ENCODE measurements at regions not wholly inside any gene's neighbourhood (a gene's known extent, or its start where the extent isn't known, plus 50 kb on each side); places are given as distances from the start of the nearest gene placed in this dataset.

DNA sequence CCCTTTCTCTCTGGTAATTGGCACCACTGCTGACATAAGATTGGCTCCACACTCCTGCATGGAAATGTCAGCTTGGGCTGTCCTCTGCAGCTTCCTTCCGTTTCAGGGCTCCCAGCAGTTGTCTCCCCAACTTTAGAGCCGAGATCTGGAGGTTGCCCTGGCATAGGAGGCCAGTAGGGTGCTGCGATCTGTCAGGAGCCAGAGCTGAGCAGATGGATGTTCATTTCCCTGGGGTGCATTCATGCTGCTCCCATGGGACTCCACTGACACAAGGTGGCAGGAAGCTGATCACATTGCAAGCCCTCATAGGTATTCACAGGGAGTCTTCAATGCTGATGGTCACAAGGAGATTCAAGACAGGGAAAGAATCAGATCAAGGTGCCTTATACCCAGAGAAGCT is 116.6 kb upstream of the RAI2 start:
- TF ChIP-seq, protein P1, sequence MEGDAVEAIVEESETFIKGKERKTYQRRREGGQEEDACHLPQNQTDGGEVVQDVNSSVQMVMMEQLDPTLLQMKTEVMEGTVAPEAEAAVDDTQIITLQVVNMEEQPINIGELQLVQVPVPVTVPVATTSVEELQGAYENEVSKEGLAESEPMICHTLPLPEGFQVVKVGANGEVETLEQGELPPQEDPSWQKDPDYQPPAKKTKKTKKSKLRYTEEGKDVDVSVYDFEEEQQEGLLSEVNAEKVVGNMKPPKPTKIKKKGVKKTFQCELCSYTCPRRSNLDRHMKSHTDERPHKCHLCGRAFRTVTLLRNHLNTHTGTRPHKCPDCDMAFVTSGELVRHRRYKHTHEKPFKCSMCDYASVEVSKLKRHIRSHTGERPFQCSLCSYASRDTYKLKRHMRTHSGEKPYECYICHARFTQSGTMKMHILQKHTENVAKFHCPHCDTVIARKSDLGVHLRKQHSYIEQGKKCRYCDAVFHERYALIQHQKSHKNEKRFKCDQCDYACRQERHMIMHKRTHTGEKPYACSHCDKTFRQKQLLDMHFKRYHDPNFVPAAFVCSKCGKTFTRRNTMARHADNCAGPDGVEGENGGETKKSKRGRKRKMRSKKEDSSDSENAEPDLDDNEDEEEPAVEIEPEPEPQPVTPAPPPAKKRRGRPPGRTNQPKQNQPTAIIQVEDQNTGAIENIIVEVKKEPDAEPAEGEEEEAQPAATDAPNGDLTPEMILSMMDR (IDR thresholded peaks at IDR 0.05; ENCODE audit: poor library complexity, severe bottlenecking), result no peak
- TF ChIP-seq EP300 (conservative IDR thresholded peaks at IDR 0.05; ENCODE audit: poor library complexity, severe bottlenecking), result no peak
- TF ChIP-seq REST (IDR thresholded peaks at IDR 0.05; ENCODE audit: borderline replicate concordance), result no peak
- no peak for TF ChIP-seq RAD21 (conservative IDR thresholded peaks at IDR 0.05)
- no peak for TF ChIP-seq EZH2 (IDR thresholded peaks at IDR 0.05; ENCODE audit: borderline replicate concordance, insufficient read depth, low read length, poor library complexity, severe bottlenecking)
